Gastrocnemius medialis (tissue), 4 donors: ENCODE measurements at regions not wholly inside any gene's neighbourhood (a gene's known extent, or its start where the extent isn't known, plus 50 kb on each side); places are given as distances from the start of the nearest gene placed in this dataset.

Experiments
- ATAC-seq, 2 donors: fragments of 150-250 bp; one replicate each; pipeline ENCODE4 v1.9.1; 2016
- DNase-seq, 2 donors: peaks; one replicate each; pipeline ENCODE4 v3.0.0-alpha.2; 2019
- H3K27ac ChIP-seq, 4 donors: fragments of 200-600 bp; sonication (generic); 1 replicate in 1 of 4; 2 replicates in 3 of 4; pipeline ENCODE4 v1.5.1; 2016 to 2018; ENCODE audit warnings: mild to moderate bottlenecking in 2 of 4, moderate library complexity in 1 of 4
- H3K27me3 ChIP-seq, 3 donors: fragments of 200-600 bp; sonication (generic) in 2 of 3; 1 replicate in 1 of 3; 2 replicates in 2 of 3; pipeline versions ENCODE4 v1.5.1 to v1.6.0; 2016 to 2019; ENCODE audit warnings: mild to moderate bottlenecking in 1 of 3, moderate library complexity in 1 of 3
- H3K36me3 ChIP-seq, 2 donors: fragments of 200-600 bp; sonication (generic) in 1 of 2; one replicate each; pipeline ENCODE4 v1.5.1; 2017 to 2018
- H3K4me1 ChIP-seq, 2 donors: fragments of 200-600 bp; sonication (generic) in 1 of 2; one replicate each; pipeline ENCODE4 v1.5.1; 2016 to 2017; ENCODE audit warnings: mild to moderate bottlenecking in 2 of 2
- H3K4me3 ChIP-seq, 4 donors: fragments of 200-600 bp; sonication (generic) in 3 of 4; 1 replicate in 1 of 4; 2 replicates in 3 of 4; pipeline ENCODE4 v1.5.1; 2016 to 2019; ENCODE audit warnings: mild to moderate bottlenecking in 2 of 4
- H3K9me3 ChIP-seq, 3 donors: fragments of 200-600 bp; sonication (generic) in 2 of 3; 1 replicate in 1 of 3; 2 replicates in 2 of 3; pipeline ENCODE4 v1.5.1; 2016 to 2019
- POLR2A ChIP-seq, 2 donors: fragments of 450-650 bp; IDR thresholded peaks; one replicate each; pipeline ENCODE4 v1.6.1; 2017; ENCODE audit warnings: antibody characterized with exemption in 2 of 2, mild to moderate bottlenecking in 2 of 2, moderate library complexity in 2 of 2
- in situ Hi-C, 4 donors: fragments of 200-750 bp; cut with MboI; loops; one replicate each; pipeline versions ENCODE4 v1.15.0 to v1.8.0; 2017; ENCODE audit warnings: low sequenced_read_pairs in 4 of 4
- intact Hi-C: fragments of 100-400 bp; cut with DNase I; formaldehyde crosslinking; loops from one replicate; pipeline ENCODE4 v1.15.1; 2023; ENCODE audit warnings: low total_unique reads
- TF ChIP-seq, protein P1 (sequence below), 5 experiments: fragments of 450-650 bp in 3 of 5; fragments of 200-600 bp in 2 of 5; sonication (generic) in 2 of 5; IDR thresholded peaks in 4 of 5; conservative IDR thresholded peaks in 1 of 5; 1 replicate in 4 of 5; 2 replicates in 1 of 5; pipeline ENCODE4 v1.5.1; 2016 to 2019; ENCODE audit warnings: antibody characterized with exemption in 5 of 5, mild to moderate bottlenecking in 3 of 5, moderate library complexity in 3 of 5

DNA sequence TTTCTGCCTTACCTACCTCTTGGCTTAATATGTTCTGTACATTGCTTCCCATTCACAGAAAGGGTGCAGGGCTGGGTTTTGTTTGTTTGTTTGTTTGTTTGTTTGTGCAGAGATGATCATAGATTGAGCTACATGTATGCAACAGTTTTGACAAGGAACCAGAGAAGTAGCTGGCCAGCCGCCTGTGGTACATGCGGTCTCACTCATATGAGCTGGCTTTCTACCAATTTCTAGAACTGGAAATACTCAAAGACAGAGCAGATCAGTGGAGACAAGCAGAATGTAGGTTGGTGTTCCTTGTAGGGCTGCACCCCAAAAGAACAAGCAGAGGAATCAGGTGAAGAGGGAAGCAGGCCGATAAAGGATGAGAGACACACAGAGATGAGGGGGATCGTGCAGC is 502.7 kb downstream of the SOX2 start:
- Histone ChIP-seq H3K27me3 (no peaks in the 10 kb centered on the region), H3K36me3 (no peaks in the 10 kb centered on the region), H3K4me3 (no peak overlapping the region), H3K4me1 (no peaks in the 10 kb centered on the region), H3K27ac (no peak overlapping the region), H3K9me3 (no peaks in the 10 kb centered on the region)
- no peak for ATAC-seq
- intact Hi-C loops (no loop called here), in situ Hi-C loops (no loop called here)
- no peak for TF ChIP-seq POLR2A (IDR thresholded peaks at IDR 0.05)
- TF ChIP-seq, protein P1, sequence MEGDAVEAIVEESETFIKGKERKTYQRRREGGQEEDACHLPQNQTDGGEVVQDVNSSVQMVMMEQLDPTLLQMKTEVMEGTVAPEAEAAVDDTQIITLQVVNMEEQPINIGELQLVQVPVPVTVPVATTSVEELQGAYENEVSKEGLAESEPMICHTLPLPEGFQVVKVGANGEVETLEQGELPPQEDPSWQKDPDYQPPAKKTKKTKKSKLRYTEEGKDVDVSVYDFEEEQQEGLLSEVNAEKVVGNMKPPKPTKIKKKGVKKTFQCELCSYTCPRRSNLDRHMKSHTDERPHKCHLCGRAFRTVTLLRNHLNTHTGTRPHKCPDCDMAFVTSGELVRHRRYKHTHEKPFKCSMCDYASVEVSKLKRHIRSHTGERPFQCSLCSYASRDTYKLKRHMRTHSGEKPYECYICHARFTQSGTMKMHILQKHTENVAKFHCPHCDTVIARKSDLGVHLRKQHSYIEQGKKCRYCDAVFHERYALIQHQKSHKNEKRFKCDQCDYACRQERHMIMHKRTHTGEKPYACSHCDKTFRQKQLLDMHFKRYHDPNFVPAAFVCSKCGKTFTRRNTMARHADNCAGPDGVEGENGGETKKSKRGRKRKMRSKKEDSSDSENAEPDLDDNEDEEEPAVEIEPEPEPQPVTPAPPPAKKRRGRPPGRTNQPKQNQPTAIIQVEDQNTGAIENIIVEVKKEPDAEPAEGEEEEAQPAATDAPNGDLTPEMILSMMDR (IDR thresholded peaks at IDR 0.05 in 4 of 5, conservative IDR thresholded peaks at IDR 0.05 in 1 of 5), result no peak
- DNase-seq, result no peak

DNA sequence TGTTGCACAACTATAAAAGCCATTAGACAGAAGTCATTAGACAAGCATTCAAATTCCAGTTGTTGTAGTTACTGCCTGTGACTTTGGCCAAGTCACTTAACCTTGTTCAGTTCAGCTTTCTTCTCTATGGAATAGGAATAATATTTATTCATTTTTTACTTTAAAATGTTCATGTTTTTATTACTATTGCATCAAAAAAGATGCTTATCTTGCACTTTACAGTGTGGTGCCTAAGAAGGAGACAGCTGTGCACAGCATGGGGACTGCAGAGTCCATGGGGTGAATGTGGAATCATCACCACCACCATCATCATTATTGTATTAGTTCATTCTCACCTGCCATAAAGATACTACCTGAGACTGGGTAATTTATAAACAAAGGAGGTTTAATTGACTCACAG is 504.2 kb downstream of the SOX2 start:
- Histone ChIP-seq H3K27ac (no peak overlapping the region), H3K4me1 (no peaks in the 10 kb centered on the region), H3K36me3 (no peaks in the 10 kb centered on the region), H3K4me3 (no peak overlapping the region), H3K27me3 (no peaks in the 10 kb centered on the region), H3K9me3 (no peaks in the 10 kb centered on the region)
- no peak for TF ChIP-seq POLR2A (IDR thresholded peaks at IDR 0.05)
- TF ChIP-seq, protein P1 (IDR thresholded peaks at IDR 0.05 in 4 of 5, conservative IDR thresholded peaks at IDR 0.05 in 1 of 5), result no peak
- in situ Hi-C loops, result no loop called here
- intact Hi-C loops, result no loop called here
- ATAC-seq (no peak), DNase-seq (no peak)

DNA sequence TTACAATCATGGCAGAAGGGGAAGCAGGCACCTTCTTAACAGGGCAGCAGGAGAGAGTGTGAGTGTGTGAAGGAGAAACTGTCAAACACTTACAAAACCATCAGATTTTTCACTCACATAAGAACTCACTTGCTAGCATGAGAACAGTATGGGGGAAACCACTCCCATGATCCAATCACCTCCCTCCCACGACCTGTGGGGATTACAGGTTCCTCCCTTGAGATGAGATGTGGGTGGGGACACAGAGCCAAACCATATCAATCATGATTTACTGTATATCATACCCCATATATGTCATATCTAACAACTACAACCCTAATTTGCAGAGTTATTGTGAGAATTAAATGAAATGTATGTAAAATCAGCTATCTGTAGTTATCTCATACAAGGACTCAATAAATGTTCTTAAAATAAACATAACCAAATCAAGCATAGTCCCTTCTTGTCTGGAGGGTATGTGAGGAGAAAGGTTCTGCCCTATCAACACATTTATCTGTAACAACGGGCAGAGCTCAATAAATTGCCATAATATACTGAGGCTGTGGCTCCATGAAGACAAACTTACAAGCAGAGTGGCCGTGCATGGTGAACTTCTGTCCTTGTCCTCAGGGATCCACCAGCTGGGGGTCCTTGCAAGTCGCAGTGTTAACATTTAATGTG is 504.7 kb downstream of the SOX2 start:
- intact Hi-C loops, result no loop called here
- TF ChIP-seq, protein P1 (IDR thresholded peaks at IDR 0.05 in 4 of 5, conservative IDR thresholded peaks at IDR 0.05 in 1 of 5), result no peak
- no peak for TF ChIP-seq POLR2A (IDR thresholded peaks at IDR 0.05)
- Histone ChIP-seq H3K27me3 (no peaks in the 10 kb centered on the region), H3K36me3 (no peaks in the 10 kb centered on the region), H3K4me1 (no peaks in the 10 kb centered on the region), H3K27ac (no peak overlapping the region), H3K9me3 (no peaks in the 10 kb centered on the region), H3K4me3 (no peak overlapping the region)
- no peak for DNase-seq
- in situ Hi-C loops, result no loop called here
- ATAC-seq, result no peak

DNA sequence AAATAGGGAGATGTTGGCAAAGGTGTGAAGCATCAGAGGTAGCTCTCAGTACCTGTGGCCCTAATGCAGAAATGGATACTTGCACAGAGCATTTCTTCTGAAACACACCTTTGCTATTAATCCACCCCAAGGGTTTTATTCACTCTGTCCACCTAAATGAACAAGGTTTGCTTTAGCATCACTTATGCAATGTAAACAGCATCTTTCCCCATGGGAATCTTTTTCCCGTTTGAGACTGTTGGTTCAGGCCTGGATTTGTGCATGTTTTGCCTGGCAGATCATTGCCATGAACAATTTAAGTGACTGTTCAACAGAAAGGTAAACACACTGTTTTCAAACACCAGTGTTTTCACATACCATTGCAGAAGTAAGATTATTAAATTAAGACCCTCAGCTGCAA is 508.3 kb downstream of the SOX2 start:
- Histone ChIP-seq H3K27ac (no peak overlapping the region), H3K36me3 (no peaks in the 10 kb centered on the region), H3K27me3 (no peaks in the 10 kb centered on the region), H3K4me1 (no peaks in the 10 kb centered on the region), H3K4me3 (no peak overlapping the region), H3K9me3 (no peaks in the 10 kb centered on the region)
- DNase-seq, result no peak
- TF ChIP-seq, protein P1 (IDR thresholded peaks at IDR 0.05 in 4 of 5, conservative IDR thresholded peaks at IDR 0.05 in 1 of 5), result no peak
- no peak for TF ChIP-seq POLR2A (IDR thresholded peaks at IDR 0.05)
- intact Hi-C loops (no loop called here), in situ Hi-C loops (no loop called here)
- no peak for ATAC-seq

DNA sequence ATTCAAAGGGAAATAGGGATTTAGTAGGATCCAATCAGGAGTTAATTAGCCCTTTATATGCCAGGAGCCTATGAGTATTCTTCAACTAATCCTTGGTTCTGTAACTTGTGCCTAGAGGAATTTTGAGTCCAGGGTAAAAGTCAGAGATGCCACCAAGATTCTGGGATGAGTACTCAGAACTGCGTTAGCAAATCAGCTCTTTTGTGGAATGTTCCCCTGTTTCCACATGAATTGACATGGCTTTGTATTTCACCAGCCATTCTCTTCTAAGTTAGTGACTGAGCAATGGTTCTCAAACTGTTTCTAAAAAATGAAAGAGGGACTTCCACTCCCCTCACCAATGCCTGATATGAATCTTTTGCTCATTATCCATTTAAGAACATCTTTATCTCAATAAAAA is 508.7 kb downstream of the SOX2 start:
- Histone ChIP-seq H3K27me3 (no peaks in the 10 kb centered on the region), H3K4me1 (no peaks in the 10 kb centered on the region), H3K4me3 (no peak overlapping the region), H3K27ac (no peak overlapping the region), H3K36me3 (no peaks in the 10 kb centered on the region), H3K9me3 (no peaks in the 10 kb centered on the region)
- TF ChIP-seq, protein P1 (IDR thresholded peaks at IDR 0.05 in 4 of 5, conservative IDR thresholded peaks at IDR 0.05 in 1 of 5), result no peak
- TF ChIP-seq POLR2A (IDR thresholded peaks at IDR 0.05), result no peak
- intact Hi-C loops, result no loop called here
- in situ Hi-C loops, result no loop called here
- ATAC-seq (no peak), DNase-seq (no peak)
